ENCODE measurements at regions not wholly inside any gene's neighbourhood (a gene's known extent, or its start where the extent isn't known, plus 50 kb on each side); places are given as distances from the start of the nearest gene placed in this dataset.

DNA sequence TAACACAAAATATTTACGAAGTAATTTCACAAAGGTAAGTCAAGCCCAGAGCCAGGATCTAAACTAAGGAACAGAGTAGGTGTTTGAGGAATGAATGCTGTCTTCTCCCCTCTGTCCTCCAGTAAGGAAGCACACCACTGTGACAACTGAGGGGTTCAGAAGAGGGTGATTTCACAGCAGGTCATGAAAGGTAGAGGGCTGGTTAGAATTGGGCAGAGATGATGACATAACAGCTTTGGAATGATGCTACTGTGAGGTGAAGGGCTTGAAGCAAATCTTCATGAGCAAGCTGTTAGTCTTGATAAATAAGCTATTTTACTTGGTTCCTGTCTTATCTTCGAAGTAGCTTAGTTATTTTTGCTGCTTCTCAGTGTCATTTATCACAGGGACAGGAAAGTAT, 498.6 kb downstream of the FGF9 start:
- TF ChIP-seq POLR2AphosphoS5 (IDR thresholded peaks at IDR 0.05; ENCODE audit: low read depth, low read length), result no peak
- no peak for TF ChIP-seq SIN3A (IDR thresholded peaks at IDR 0.05; ENCODE audit: borderline replicate concordance, insufficient read depth, low read depth, low read length)
- TF ChIP-seq, protein P1, sequence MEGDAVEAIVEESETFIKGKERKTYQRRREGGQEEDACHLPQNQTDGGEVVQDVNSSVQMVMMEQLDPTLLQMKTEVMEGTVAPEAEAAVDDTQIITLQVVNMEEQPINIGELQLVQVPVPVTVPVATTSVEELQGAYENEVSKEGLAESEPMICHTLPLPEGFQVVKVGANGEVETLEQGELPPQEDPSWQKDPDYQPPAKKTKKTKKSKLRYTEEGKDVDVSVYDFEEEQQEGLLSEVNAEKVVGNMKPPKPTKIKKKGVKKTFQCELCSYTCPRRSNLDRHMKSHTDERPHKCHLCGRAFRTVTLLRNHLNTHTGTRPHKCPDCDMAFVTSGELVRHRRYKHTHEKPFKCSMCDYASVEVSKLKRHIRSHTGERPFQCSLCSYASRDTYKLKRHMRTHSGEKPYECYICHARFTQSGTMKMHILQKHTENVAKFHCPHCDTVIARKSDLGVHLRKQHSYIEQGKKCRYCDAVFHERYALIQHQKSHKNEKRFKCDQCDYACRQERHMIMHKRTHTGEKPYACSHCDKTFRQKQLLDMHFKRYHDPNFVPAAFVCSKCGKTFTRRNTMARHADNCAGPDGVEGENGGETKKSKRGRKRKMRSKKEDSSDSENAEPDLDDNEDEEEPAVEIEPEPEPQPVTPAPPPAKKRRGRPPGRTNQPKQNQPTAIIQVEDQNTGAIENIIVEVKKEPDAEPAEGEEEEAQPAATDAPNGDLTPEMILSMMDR (IDR thresholded peaks at IDR 0.05), result no peak
- TF ChIP-seq, protein P2, sequence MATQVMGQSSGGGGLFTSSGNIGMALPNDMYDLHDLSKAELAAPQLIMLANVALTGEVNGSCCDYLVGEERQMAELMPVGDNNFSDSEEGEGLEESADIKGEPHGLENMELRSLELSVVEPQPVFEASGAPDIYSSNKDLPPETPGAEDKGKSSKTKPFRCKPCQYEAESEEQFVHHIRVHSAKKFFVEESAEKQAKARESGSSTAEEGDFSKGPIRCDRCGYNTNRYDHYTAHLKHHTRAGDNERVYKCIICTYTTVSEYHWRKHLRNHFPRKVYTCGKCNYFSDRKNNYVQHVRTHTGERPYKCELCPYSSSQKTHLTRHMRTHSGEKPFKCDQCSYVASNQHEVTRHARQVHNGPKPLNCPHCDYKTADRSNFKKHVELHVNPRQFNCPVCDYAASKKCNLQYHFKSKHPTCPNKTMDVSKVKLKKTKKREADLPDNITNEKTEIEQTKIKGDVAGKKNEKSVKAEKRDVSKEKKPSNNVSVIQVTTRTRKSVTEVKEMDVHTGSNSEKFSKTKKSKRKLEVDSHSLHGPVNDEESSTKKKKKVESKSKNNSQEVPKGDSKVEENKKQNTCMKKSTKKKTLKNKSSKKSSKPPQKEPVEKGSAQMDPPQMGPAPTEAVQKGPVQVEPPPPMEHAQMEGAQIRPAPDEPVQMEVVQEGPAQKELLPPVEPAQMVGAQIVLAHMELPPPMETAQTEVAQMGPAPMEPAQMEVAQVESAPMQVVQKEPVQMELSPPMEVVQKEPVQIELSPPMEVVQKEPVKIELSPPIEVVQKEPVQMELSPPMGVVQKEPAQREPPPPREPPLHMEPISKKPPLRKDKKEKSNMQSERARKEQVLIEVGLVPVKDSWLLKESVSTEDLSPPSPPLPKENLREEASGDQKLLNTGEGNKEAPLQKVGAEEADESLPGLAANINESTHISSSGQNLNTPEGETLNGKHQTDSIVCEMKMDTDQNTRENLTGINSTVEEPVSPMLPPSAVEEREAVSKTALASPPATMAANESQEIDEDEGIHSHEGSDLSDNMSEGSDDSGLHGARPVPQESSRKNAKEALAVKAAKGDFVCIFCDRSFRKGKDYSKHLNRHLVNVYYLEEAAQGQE (IDR thresholded peaks at IDR 0.05; ENCODE audit: insufficient read depth in 1 of 2, low read depth in 2 of 2, low read length in 1 of 2), result no peak
- TF ChIP-seq TCF7L2 (IDR thresholded peaks at IDR 0.05; ENCODE audit: low read depth, low read length), result no peak
